Trophoblast cell (in vitro differentiated cells and primary cell): ENCODE measurements at regions not wholly inside any gene's neighbourhood (a gene's known extent, or its start where the extent isn't known, plus 50 kb on each side); places are given as distances from the start of the nearest gene placed in this dataset.

Experiments used
- DNase-seq, 2 donors: peaks; one replicate each; pipeline ENCODE4 v3.0.0-alpha.2; 2016
- H2AFZ ChIP-seq: 2 replicates; pipeline ENCODE4 v1.6.1; 2013; ENCODE audit warnings: low read length, moderate library complexity, mild to moderate bottlenecking; ENCODE audit not compliant: insufficient read depth, poor library complexity
- H2AK5ac ChIP-seq: 2 replicates; pipeline ENCODE4 v1.6.1; 2013; ENCODE audit warnings: mild to moderate bottlenecking, low read length
- H2BK120ac ChIP-seq: 2 replicates; pipeline ENCODE4 v1.6.1; 2013; ENCODE audit warnings: low read length, mild to moderate bottlenecking, moderate library complexity; ENCODE audit not compliant: insufficient read depth, poor library complexity
- H2BK12ac ChIP-seq: 2 replicates; pipeline ENCODE4 v1.6.1; 2013; ENCODE audit warnings: mild to moderate bottlenecking, low read length, moderate library complexity
- H2BK5ac ChIP-seq: 2 replicates; pipeline ENCODE4 v1.6.1; 2013; ENCODE audit warnings: low read length, low read depth, moderate library complexity, mild to moderate bottlenecking; ENCODE audit not compliant: poor library complexity
- H3K14ac ChIP-seq: 2 replicates; pipeline ENCODE4 v1.6.1; 2013; ENCODE audit warnings: mild to moderate bottlenecking, low read length
- H3K18ac ChIP-seq: 2 replicates; pipeline ENCODE4 v1.6.1; 2013; ENCODE audit warnings: mild to moderate bottlenecking, low read length
- H3K23ac ChIP-seq: 2 replicates; pipeline ENCODE4 v1.6.1; 2013; ENCODE audit warnings: low read length
- H3K27ac ChIP-seq: 2 replicates; pipeline ENCODE4 v1.5.1; 2013; ENCODE audit warnings: low read depth, mild to moderate bottlenecking, inconsistent platforms, low read length, moderate library complexity
- H3K27me3 ChIP-seq: 2 replicates; pipeline ENCODE4 v1.6.1; 2013; ENCODE audit warnings: inconsistent platforms, mild to moderate bottlenecking, low read length, moderate library complexity; ENCODE audit not compliant: insufficient read depth
- H3K36me3 ChIP-seq, 2 experiments: 1 replicate in 1 of 2; 2 replicates in 1 of 2; pipeline ENCODE4 v1.6.1; 2013; ENCODE audit warnings: low read length in 2 of 2, mild to moderate bottlenecking in 2 of 2, moderate library complexity in 1 of 2; ENCODE audit not compliant: insufficient read depth in 2 of 2, control insufficient read depth in 1 of 2
- H3K4ac ChIP-seq: 2 replicates; pipeline ENCODE4 v1.6.1; 2013; ENCODE audit warnings: low read depth, mild to moderate bottlenecking, low read length, moderate library complexity
- H3K4me1 ChIP-seq, 2 experiments: 1 replicate in 1 of 2; 2 replicates in 1 of 2; pipeline ENCODE4 v1.6.1; 2013; ENCODE audit warnings: low read length in 2 of 2, mild to moderate bottlenecking in 2 of 2, moderate library complexity in 1 of 2; ENCODE audit not compliant: insufficient read depth in 2 of 2, control insufficient read depth in 1 of 2
- H3K4me2 ChIP-seq: 2 replicates; pipeline ENCODE4 v1.6.1; 2013; ENCODE audit warnings: inconsistent platforms, mild to moderate bottlenecking, low read length, moderate library complexity
- H3K4me3 ChIP-seq: 2 replicates; pipeline ENCODE4 v1.5.1; 2013; ENCODE audit warnings: mild to moderate bottlenecking, low read depth, low read length, inconsistent platforms
- H3K79me1 ChIP-seq: one replicate; pipeline ENCODE4 v1.6.1; 2013; ENCODE audit warnings: low read length
- H3K79me2 ChIP-seq: 2 replicates; pipeline ENCODE4 v1.6.1; 2013; ENCODE audit warnings: low read length, mild to moderate bottlenecking; ENCODE audit not compliant: control insufficient read depth, insufficient read depth, poor library complexity
- H3K9ac ChIP-seq: 2 replicates; pipeline ENCODE4 v1.6.1; 2013; ENCODE audit warnings: mild to moderate bottlenecking, low read length
- H3K9me3 ChIP-seq: 2 replicates; pipeline ENCODE4 v1.6.1; 2013; ENCODE audit warnings: low read depth, mild to moderate bottlenecking, control low read depth, inconsistent platforms, low read length; ENCODE audit not compliant: insufficient read depth
- H4K12ac ChIP-seq: 2 replicates; pipeline ENCODE4 v1.6.1; 2013; ENCODE audit warnings: low read depth, mild to moderate bottlenecking, low read length, moderate library complexity
- H4K8ac ChIP-seq: 2 replicates; pipeline ENCODE4 v1.6.1; 2013; ENCODE audit warnings: low read depth, mild to moderate bottlenecking, low read length, moderate library complexity
- H4K91ac ChIP-seq: one replicate; pipeline ENCODE4 v1.6.1; 2013; ENCODE audit warnings: low read depth, mild to moderate bottlenecking, low read length, moderate library complexity
- WGBS: extraction: QIAGEN DNeasy Blood & Tissue Kit; methylation state at CpG from one replicate; pipeline ENCODE4 v1.1.7; 2013; ENCODE audit warnings: missing lambda C conversion rate; ENCODE audit not compliant: insufficient read length, insufficient coverage; ENCODE audit errors: extremely low coverage; 5-methylcytosine and 5-hydroxymethylcytosine counted together

GRCh38 chr2:198368089-198368488 lies 563.7 kb downstream of the PLCL1 start:
- H3K27me3 ChIP-seq, result no peaks in the 10 kb centered on the region
- no peak overlapping the region for H4K12ac ChIP-seq
- no peak overlapping the region for H2BK120ac ChIP-seq
- no peak overlapping the region for H3K4me3 ChIP-seq
- no peak overlapping the region for H3K18ac ChIP-seq
- H3K4ac ChIP-seq, result no peak overlapping the region
- H2BK12ac ChIP-seq, result no peak overlapping the region
- no peak overlapping the region for H3K23ac ChIP-seq
- H2AFZ ChIP-seq, result no peak overlapping the region
- no peaks in the 10 kb centered on the region for H3K79me2 ChIP-seq
- no peak overlapping the region for H4K8ac ChIP-seq
- H3K4me2 ChIP-seq, result no peak overlapping the region
- no peak overlapping the region for H2BK5ac ChIP-seq
- no peak overlapping the region for H2AK5ac ChIP-seq
- no peaks in the 10 kb centered on the region for H3K36me3 ChIP-seq
- no peak overlapping the region for H4K91ac ChIP-seq
- H3K14ac ChIP-seq, result no peak overlapping the region
- no peaks in the 10 kb centered on the region for H3K79me1 ChIP-seq
- no peak overlapping the region for H3K27ac ChIP-seq
- no peaks in the 10 kb centered on the region for H3K4me1 ChIP-seq
- WGBS, result no CpG with 5 or more reads among the region's 2 CpGs
- no peak for DNase-seq
- no peaks in the 10 kb centered on the region for H3K9me3 ChIP-seq
- H3K9ac ChIP-seq, result no peak overlapping the region

GRCh38 chr2:198362740-198363139 lies 558.3 kb downstream of the PLCL1 start:
- WGBS, result no CpG with 5 or more reads among the region's 1 CpG
- no peak overlapping the region for H3K23ac ChIP-seq

GRCh38 chr2:198359308-198359707 lies 554.9 kb downstream of the PLCL1 start:
- no peak overlapping the region for H3K4me2 ChIP-seq
- H3K27ac ChIP-seq, result no peak overlapping the region
- no peak for DNase-seq
- no peak overlapping the region for H2AK5ac ChIP-seq
- no peak overlapping the region for H3K4me3 ChIP-seq
- no peaks in the 10 kb centered on the region for H3K79me1 ChIP-seq
- H4K8ac ChIP-seq, result no peak overlapping the region
- no peak overlapping the region for H2BK12ac ChIP-seq
- H3K79me2 ChIP-seq, result no peaks in the 10 kb centered on the region
- no peak overlapping the region for H4K12ac ChIP-seq
- H3K4me1 ChIP-seq, result no peaks in the 10 kb centered on the region
- no peak overlapping the region for H3K4ac ChIP-seq
- H2AFZ ChIP-seq, result no peak overlapping the region
- no peaks in the 10 kb centered on the region for H3K9me3 ChIP-seq
- H3K27me3 ChIP-seq, result no peaks in the 10 kb centered on the region
- no peak overlapping the region for H3K23ac ChIP-seq
- H4K91ac ChIP-seq, result no peak overlapping the region
- no peak overlapping the region for H2BK5ac ChIP-seq
- no peak overlapping the region for H3K9ac ChIP-seq
- H3K14ac ChIP-seq, result no peak overlapping the region
- H3K18ac ChIP-seq, result no peak overlapping the region
- no peak overlapping the region for H2BK120ac ChIP-seq
- no CpG with 5 or more reads among the region's 5 CpGs for WGBS
- no peaks in the 10 kb centered on the region for H3K36me3 ChIP-seq

More at GRCh38 chr2:198362740-198363139, 558.3 kb downstream of the PLCL1 start:
- DNase-seq, result no peak
- no peak overlapping the region for H3K18ac ChIP-seq
- H2BK5ac ChIP-seq, result no peak overlapping the region
- no peak overlapping the region for H3K4me2 ChIP-seq
- no peak overlapping the region for H3K9ac ChIP-seq
- H3K14ac ChIP-seq, result no peak overlapping the region
- H4K12ac ChIP-seq, result no peak overlapping the region
- no peaks in the 10 kb centered on the region for H3K36me3 ChIP-seq
- no peak overlapping the region for H3K4ac ChIP-seq
- no peak overlapping the region for H3K27ac ChIP-seq
- no peaks in the 10 kb centered on the region for H3K4me1 ChIP-seq
- H3K9me3 ChIP-seq, result no peaks in the 10 kb centered on the region
- no peak overlapping the region for H2BK12ac ChIP-seq
- no peak overlapping the region for H4K8ac ChIP-seq
- no peak overlapping the region for H3K4me3 ChIP-seq
- H3K27me3 ChIP-seq, result no peaks in the 10 kb centered on the region
- H2AK5ac ChIP-seq, result no peak overlapping the region
- H3K79me2 ChIP-seq, result no peaks in the 10 kb centered on the region
- H3K79me1 ChIP-seq, result no peaks in the 10 kb centered on the region
- H2AFZ ChIP-seq, result no peak overlapping the region
- H4K91ac ChIP-seq, result no peak overlapping the region
- H2BK120ac ChIP-seq, result no peak overlapping the region

GRCh38 chr2:198356157-198356556 lies 551.8 kb downstream of the PLCL1 start:
- H3K4me3 ChIP-seq, result no peak overlapping the region
- H2BK12ac ChIP-seq, result no peak overlapping the region
- no peaks in the 10 kb centered on the region for H3K9me3 ChIP-seq
- H3K14ac ChIP-seq, result no peak overlapping the region
- H3K4me2 ChIP-seq, result no peak overlapping the region
- no peak for DNase-seq
- no peak overlapping the region for H4K91ac ChIP-seq
- H2BK5ac ChIP-seq, result no peak overlapping the region
- H2BK120ac ChIP-seq, result no peak overlapping the region
- peak overlapping the region; percentile 98 for H3K23ac ChIP-seq
- no peak overlapping the region for H2AFZ ChIP-seq
- WGBS, result no CpG with 5 or more reads among the region's 4 CpGs
- H3K27me3 ChIP-seq, result no peaks in the 10 kb centered on the region
- H3K4ac ChIP-seq, result no peak overlapping the region
- no peaks in the 10 kb centered on the region for H3K4me1 ChIP-seq
- no peaks in the 10 kb centered on the region for H3K36me3 ChIP-seq
- H3K18ac ChIP-seq, result no peak overlapping the region
- H3K27ac ChIP-seq, result no peak overlapping the region
- H3K79me1 ChIP-seq, result no peaks in the 10 kb centered on the region
- no peak overlapping the region for H2AK5ac ChIP-seq
- peak overlapping the region; percentile 56 for H3K9ac ChIP-seq
- no peaks in the 10 kb centered on the region for H3K79me2 ChIP-seq
- no peak overlapping the region for H4K12ac ChIP-seq
- no peak overlapping the region for H4K8ac ChIP-seq
